ENCODE measurements at regions not wholly inside any gene's neighbourhood (a gene's known extent, or its start where the extent isn't known, plus 50 kb on each side); places are given as distances from the start of the nearest gene placed in this dataset.
"Not testable (repeated sequence)": the region's sequence is repeated elsewhere in the genome, so short reads cannot be mapped to it uniquely, and the experiment has no call there.

- TF ChIP-seq EZH2, CTCF (IDR thresholded peaks at IDR 0.05): not testable (repeated sequence)
Measured at GRCh38 chr9:110023221-110023620, 184.7 kb downstream of the C9orf152 start.
